Calu3 (cell line): ENCODE measurements at regions not wholly inside any gene's neighbourhood (a gene's known extent, or its start where the extent isn't known, plus 50 kb on each side); places are given as distances from the start of the nearest gene placed in this dataset.

Experiments used
- BruUV-seq: library from RNA; stranded (reverse); fragments of 400-500 nt; replicated peaks from 2 replicates; lab custom pipeline; 2021; lab: Mats Ljungman, UMichigan
- CTCF ChIA-PET: fragments of 300-600 bp; sonication (Branson Sonifier 250); formaldehyde crosslinking; loops from one replicate; lab custom pipeline; 2022; ENCODE audit warnings: antibody characterized with exemption; lab: Charles Lee
- DNase-seq: peaks from one replicate; pipeline ENCODE4 v3.0.0; 2022
- H3K27ac Mint-ChIP-seq: one replicate; pipeline ENCODE4 v1.8.0; 2022; ENCODE audit warnings: mixed read lengths; ENCODE audit not compliant: unreplicated experiment
- H3K27me3 Mint-ChIP-seq: one replicate; pipeline ENCODE4 v1.8.0; 2022; ENCODE audit warnings: mixed read lengths; ENCODE audit not compliant: unreplicated experiment
- H3K36me3 Mint-ChIP-seq: one replicate; pipeline ENCODE4 v1.8.0; 2022; ENCODE audit warnings: mild to moderate bottlenecking, moderate library complexity, mixed read lengths; ENCODE audit not compliant: insufficient read depth, unreplicated experiment
- H3K4me1 Mint-ChIP-seq: one replicate; pipeline ENCODE4 v1.8.0; 2022; ENCODE audit warnings: mild to moderate bottlenecking, low read depth, mixed read lengths; ENCODE audit not compliant: unreplicated experiment
- H3K4me3 Mint-ChIP-seq: one replicate; pipeline ENCODE4 v1.8.0; 2022; ENCODE audit warnings: mild to moderate bottlenecking, low read depth, moderate library complexity, mixed read lengths; ENCODE audit not compliant: unreplicated experiment
- H3K9me3 Mint-ChIP-seq: one replicate; pipeline ENCODE4 v1.8.0; 2022; ENCODE audit warnings: low read depth, mixed read lengths; ENCODE audit not compliant: unreplicated experiment
- intact Hi-C: fragments of 100-400 bp; cut with micrococcal nuclease; formaldehyde crosslinking; loops from one replicate; pipeline ENCODE4 v1.10.0; 2022; ENCODE audit not compliant: unreplicated experiment
- TF ChIP-seq, protein P1 (sequence below): fragments of 200-600 bp; IDR thresholded peaks from one replicate; pipeline ENCODE4 v1.8.0; 2022; ENCODE audit warnings: antibody characterized with exemption; ENCODE audit not compliant: unreplicated experiment

DNA sequence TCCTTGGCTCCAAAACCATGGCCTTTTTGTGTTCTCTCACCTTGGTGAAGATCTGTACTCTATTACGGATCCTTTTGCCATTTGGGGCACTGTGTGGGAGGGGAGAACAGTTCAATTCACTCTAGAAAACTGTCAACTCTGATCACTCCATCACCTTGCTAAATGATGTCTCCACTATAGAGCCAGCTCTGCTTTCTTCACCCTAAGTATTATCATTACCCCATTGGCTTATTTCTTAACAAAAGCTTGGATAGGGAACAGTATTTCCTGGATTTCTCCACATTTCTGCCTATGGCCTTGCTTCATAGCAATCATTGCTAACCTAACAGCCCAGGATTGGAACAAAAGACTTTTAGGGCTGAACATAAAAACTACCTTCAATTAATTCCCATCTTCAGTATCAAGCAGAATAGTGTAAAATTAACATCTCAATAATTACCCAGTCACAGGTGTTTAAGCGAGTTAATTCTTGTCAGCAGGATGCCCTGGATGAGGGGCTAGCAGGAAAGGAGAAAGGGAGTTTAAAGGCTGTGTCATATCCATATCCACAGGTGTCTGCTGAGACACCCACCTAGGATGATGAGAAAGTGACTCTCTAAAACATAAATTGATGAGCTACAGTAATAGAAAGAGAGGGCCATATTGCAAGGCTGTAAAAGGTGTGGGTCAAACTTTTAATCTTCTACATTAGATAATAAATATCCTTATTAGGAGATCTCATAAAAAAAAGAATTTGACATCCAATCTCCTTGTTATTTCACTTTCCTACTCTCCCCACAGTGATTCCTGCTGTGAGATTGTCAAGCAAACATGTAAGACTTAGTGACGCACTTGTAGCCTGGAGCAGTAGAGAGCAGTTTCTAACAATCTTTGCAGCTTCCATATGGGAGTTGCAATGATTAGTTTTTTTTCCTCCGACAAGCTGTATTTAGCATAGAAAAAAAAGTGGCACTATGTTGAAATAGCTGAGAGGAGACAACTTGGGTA, 589.5 kb upstream of the NXPH2 start:
- Mint-ChIP-seq H3K36me3 (no peaks in the 10 kb centered on the region), H3K4me3 (no peak overlapping the region), H3K9me3 (peaks cover 7% of the 10 kb centered on the region), H3K27ac (no peak overlapping the region), H3K4me1 (no peaks in the 10 kb centered on the region), H3K27me3 (no peaks in the 10 kb centered on the region)
- intact Hi-C loops: no loop called here
- CTCF ChIA-PET: no interaction called here
- TF ChIP-seq, protein P1, sequence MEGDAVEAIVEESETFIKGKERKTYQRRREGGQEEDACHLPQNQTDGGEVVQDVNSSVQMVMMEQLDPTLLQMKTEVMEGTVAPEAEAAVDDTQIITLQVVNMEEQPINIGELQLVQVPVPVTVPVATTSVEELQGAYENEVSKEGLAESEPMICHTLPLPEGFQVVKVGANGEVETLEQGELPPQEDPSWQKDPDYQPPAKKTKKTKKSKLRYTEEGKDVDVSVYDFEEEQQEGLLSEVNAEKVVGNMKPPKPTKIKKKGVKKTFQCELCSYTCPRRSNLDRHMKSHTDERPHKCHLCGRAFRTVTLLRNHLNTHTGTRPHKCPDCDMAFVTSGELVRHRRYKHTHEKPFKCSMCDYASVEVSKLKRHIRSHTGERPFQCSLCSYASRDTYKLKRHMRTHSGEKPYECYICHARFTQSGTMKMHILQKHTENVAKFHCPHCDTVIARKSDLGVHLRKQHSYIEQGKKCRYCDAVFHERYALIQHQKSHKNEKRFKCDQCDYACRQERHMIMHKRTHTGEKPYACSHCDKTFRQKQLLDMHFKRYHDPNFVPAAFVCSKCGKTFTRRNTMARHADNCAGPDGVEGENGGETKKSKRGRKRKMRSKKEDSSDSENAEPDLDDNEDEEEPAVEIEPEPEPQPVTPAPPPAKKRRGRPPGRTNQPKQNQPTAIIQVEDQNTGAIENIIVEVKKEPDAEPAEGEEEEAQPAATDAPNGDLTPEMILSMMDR: no peak
- DNase-seq: no peak
- no TSS peak for BruUV-seq

DNA sequence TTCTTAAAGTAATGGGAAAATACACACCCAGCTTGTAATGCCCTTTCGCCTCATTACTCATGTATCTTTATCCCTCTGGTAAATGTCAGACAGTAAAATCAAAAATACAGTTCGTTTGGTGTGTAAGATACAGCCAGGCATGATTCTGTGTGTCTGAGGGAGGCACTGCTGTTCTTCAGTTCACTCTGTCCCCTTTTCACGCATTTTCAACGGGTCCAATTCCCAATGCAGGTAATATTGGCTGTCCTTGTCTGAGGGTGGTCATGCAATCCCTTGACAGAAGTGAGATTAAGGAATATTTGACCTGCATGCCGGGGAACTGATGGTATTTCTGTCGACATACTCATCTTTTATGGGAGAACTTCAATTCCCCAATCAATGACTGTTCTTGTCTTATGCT, 587.2 kb upstream of the NXPH2 start:
- no peaks in the 10 kb centered on the region for H3K36me3 Mint-ChIP-seq
- H3K27me3 Mint-ChIP-seq: no peaks in the 10 kb centered on the region
- no TSS peak for BruUV-seq
- intact Hi-C loops: no loop called here
- peaks cover 9% of the 10 kb centered on the region for H3K9me3 Mint-ChIP-seq
- DNase-seq: no peak
- H3K4me3 Mint-ChIP-seq: no peak overlapping the region
- H3K27ac Mint-ChIP-seq: no peak overlapping the region
- CTCF ChIA-PET: interaction anchor here (0.5 kb wide), 1 partner anchor 28 kb away, joined by 5 read pairs; no protein-coding TSS in a partner anchor
- no peaks in the 10 kb centered on the region for H3K4me1 Mint-ChIP-seq
- TF ChIP-seq, protein P1: no peak

DNA sequence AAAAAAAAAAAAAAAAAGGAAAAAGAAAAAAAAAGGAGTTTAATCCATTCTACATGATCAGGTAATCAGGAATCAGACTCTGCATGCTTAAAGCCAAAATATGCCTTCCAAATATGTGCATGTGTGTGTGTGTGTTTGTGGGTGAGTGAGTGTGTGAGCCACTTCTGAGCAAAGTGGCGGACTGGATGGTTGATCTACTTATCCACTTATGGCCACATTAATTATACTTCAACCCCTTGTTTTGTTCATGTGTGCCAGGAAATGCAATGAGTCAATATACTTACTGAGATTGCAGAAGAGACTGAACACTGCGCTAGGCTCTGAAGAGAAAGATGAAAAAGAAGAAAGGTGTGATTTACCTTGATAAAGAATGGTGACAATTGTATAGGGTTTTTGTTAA, 586.5 kb upstream of the NXPH2 start:
- intact Hi-C loops: no loop called here

DNA sequence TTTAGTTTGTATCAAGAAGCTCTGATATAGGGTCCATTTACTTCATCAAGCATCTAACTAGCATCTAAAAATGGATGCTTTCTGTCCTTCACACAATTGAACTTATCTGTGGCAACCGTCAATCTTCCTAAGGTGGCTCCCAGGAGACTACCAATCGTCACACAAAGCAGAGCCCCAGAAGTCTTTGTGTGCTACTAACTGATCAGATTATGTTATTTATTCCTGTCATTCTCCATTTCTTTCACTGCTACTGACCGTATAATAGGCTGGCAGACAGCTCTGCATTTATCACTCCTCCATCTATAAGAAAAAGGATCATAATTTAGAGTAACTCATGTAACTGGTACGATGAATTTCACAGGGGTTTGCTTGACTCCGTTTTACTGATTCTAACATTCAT, 585.0 kb upstream of the NXPH2 start:
- Mint-ChIP-seq H3K27me3 (no peaks in the 10 kb centered on the region), H3K36me3 (no peaks in the 10 kb centered on the region), H3K27ac (no peak overlapping the region), H3K9me3 (peaks cover 7% of the 10 kb centered on the region), H3K4me3 (no peak overlapping the region), H3K4me1 (no peaks in the 10 kb centered on the region)
- BruUV-seq: no TSS peak
- TF ChIP-seq, protein P1: no peak
- CTCF ChIA-PET: no interaction called here
- intact Hi-C loops: no loop called here
- DNase-seq: no peak

More for the DNA sequence above, 586.5 kb upstream of the NXPH2 start:
- BruUV-seq: no TSS peak
- DNase-seq: no peak
- Mint-ChIP-seq H3K4me3 (no peak overlapping the region), H3K27ac (no peak overlapping the region), H3K4me1 (no peaks in the 10 kb centered on the region), H3K36me3 (no peaks in the 10 kb centered on the region), H3K9me3 (peaks cover 9% of the 10 kb centered on the region), H3K27me3 (no peaks in the 10 kb centered on the region)
- CTCF ChIA-PET: no interaction called here
- TF ChIP-seq, protein P1: no peak
